ENCODE measurements at regions not wholly inside any gene's neighbourhood (a gene's known extent, or its start where the extent isn't known, plus 50 kb on each side); places are given as distances from the start of the nearest gene placed in this dataset.

GRCh38 chrX:120742946-120743665 lies 113.3 kb upstream of the C1GALT1C1 start:
- TF ChIP-seq, protein P1, sequence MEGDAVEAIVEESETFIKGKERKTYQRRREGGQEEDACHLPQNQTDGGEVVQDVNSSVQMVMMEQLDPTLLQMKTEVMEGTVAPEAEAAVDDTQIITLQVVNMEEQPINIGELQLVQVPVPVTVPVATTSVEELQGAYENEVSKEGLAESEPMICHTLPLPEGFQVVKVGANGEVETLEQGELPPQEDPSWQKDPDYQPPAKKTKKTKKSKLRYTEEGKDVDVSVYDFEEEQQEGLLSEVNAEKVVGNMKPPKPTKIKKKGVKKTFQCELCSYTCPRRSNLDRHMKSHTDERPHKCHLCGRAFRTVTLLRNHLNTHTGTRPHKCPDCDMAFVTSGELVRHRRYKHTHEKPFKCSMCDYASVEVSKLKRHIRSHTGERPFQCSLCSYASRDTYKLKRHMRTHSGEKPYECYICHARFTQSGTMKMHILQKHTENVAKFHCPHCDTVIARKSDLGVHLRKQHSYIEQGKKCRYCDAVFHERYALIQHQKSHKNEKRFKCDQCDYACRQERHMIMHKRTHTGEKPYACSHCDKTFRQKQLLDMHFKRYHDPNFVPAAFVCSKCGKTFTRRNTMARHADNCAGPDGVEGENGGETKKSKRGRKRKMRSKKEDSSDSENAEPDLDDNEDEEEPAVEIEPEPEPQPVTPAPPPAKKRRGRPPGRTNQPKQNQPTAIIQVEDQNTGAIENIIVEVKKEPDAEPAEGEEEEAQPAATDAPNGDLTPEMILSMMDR (conservative IDR thresholded peaks at IDR 0.05), result no peak
- no peak for TF ChIP-seq ZFX (IDR thresholded peaks at IDR 0.05)
